ENCODE measurements at regions not wholly inside any gene's neighbourhood (a gene's known extent, or its start where the extent isn't known, plus 50 kb on each side); places are given as distances from the start of the nearest gene placed in this dataset.

DNA sequence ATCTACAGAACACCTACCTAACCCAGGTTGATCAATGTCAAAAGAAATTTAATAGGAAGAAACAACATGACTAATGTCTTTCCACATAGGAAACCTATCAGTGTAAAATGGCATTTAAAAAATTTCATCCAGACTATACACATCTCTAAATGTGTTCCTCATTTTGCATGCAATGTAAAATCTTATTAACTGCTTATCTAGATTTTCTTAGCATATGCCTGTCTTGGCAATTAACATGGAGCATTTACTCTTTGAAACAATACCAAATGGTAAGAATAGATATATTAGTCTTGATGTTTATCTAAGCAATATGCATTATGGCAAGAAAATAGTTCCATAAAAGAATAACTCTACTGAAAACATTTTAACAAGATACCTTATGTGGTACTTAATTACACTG lies 199.8 kb downstream of the TRAM1L1 start:
- POLR2A ChIA-PET, result no interaction called here
- no peaks in the 10 kb centered on the region for H3K9me3 ChIP-seq (ENCODE audit: low read length)
- no peak overlapping the region for H3K27ac Mint-ChIP-seq
- no peaks in the 10 kb centered on the region for H3K4me1 ChIP-seq (ENCODE audit: insufficient read depth, low read length)
- H3K4me3 Mint-ChIP-seq, result no peak overlapping the region
- H3K36me3 Mint-ChIP-seq, result no peaks in the 10 kb centered on the region
- H3K27me3 ChIP-seq (ENCODE audit: insufficient read depth, low read length, poor library complexity, severe bottlenecking), result no peaks in the 10 kb centered on the region
- H3K36me3 ChIP-seq (ENCODE audit: insufficient read depth, low read length), result no peaks in the 10 kb centered on the region
- peaks cover 2 to 16% (median 5%) of the 10 kb centered on the region in 5 donors for H3K9me3 Mint-ChIP-seq
- H3K27ac ChIP-seq (ENCODE audit: low read depth, low read length), result no peak overlapping the region
- no peaks in the 10 kb centered on the region for H3K27me3 Mint-ChIP-seq
- CTCF ChIA-PET, result no interaction called here
- DNase-seq, result no peak
- no peak overlapping the region for H3K4me3 ChIP-seq (ENCODE audit: low read length)
- H3K4me1 Mint-ChIP-seq, result no peaks in the 10 kb centered on the region

DNA sequence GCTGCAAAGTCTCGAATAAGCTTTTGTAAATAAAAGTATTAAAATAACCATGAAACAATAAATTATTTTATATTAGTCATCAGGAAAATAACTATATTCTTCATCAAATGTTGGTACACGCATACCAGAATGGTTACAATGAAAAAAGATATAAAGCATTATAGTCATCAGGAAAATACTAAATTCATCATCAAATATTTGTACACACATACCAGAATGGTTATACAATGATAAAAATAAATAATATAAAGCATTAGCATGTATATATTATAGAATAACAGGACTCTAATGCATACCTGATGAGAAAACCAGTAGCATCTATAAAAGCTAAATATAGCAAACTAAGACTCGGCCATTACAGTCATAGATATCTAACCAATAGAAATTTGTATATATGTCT lies 202.9 kb downstream of the TRAM1L1 start:
- POLR2A ChIA-PET, result no interaction called here
- Mint-ChIP-seq H3K4me3 (no peak overlapping the region), H3K9me3 (peaks cover 0 to 10% (median 5%) of the 10 kb centered on the region in 5 donors), H3K27ac (no peak overlapping the region), H3K4me1 (no peaks in the 10 kb centered on the region), H3K27me3 (no peaks in the 10 kb centered on the region), H3K36me3 (peaks cover 0 to 2% (median 0%) of the 10 kb centered on the region in 3 donors)
- Histone ChIP-seq H3K27ac (ENCODE audit: low read depth, low read length) (no peak overlapping the region), H3K4me3 (ENCODE audit: low read length) (no peak overlapping the region), H3K36me3 (ENCODE audit: insufficient read depth, low read length) (no peaks in the 10 kb centered on the region), H3K4me1 (ENCODE audit: insufficient read depth, low read length) (no peaks in the 10 kb centered on the region), H3K9me3 (ENCODE audit: low read length) (no peaks in the 10 kb centered on the region), H3K27me3 (ENCODE audit: insufficient read depth, low read length, poor library complexity, severe bottlenecking) (no peaks in the 10 kb centered on the region)
- CTCF ChIA-PET, result no interaction called here
- DNase-seq, result no peak

DNA sequence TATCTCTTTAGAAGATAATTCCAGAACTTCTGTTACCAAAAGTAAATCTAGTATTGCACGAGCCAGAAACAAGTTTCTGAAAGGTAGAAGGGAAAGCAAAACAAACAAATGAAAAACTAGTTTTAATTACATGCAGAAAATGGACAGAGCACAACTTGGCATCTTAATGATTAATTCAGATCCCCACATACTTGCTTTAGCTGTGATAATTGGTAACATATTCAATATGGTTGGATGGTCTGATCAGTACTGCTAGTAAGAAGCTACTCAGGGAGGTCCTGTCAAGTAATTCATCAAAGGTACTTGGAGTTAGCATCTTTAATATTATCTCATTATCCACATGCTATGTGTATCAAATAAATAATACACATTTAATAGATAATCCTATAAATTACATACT lies 204.3 kb downstream of the TRAM1L1 start:
- Histone ChIP-seq H3K36me3 (ENCODE audit: insufficient read depth, low read length) (no peaks in the 10 kb centered on the region), H3K27ac (ENCODE audit: low read depth, low read length) (no peak overlapping the region), H3K9me3 (ENCODE audit: low read length) (no peaks in the 10 kb centered on the region), H3K4me3 (ENCODE audit: low read length) (no peak overlapping the region), H3K4me1 (ENCODE audit: insufficient read depth, low read length) (no peaks in the 10 kb centered on the region), H3K27me3 (ENCODE audit: insufficient read depth, low read length, poor library complexity, severe bottlenecking) (no peaks in the 10 kb centered on the region)
- H3K36me3 Mint-ChIP-seq, result peaks cover 0 to 2% (median 0%) of the 10 kb centered on the region in 3 donors
- no peak overlapping the region for H3K27ac Mint-ChIP-seq
- H3K27me3 Mint-ChIP-seq, result no peaks in the 10 kb centered on the region
- CTCF ChIA-PET, result no interaction called here
- H3K4me3 Mint-ChIP-seq, result no peak overlapping the region
- H3K9me3 Mint-ChIP-seq, result peaks cover 0 to 6% (median 5%) of the 10 kb centered on the region in 5 donors
- H3K4me1 Mint-ChIP-seq, result no peaks in the 10 kb centered on the region
- DNase-seq, result no peak
- POLR2A ChIA-PET, result no interaction called here

- H3K4me1 ChIP-seq (ENCODE audit: insufficient read depth, low read length), result no peaks in the 10 kb centered on the region
- POLR2A ChIA-PET, result no interaction called here
- no peaks in the 10 kb centered on the region for H3K27me3 ChIP-seq (ENCODE audit: insufficient read depth, low read length, poor library complexity, severe bottlenecking)
- Mint-ChIP-seq H3K9me3 (peaks cover 0 to 6% (median 5%) of the 10 kb centered on the region in 5 donors), H3K4me3 (no peak overlapping the region), H3K27me3 (no peaks in the 10 kb centered on the region), H3K36me3 (peaks cover 0 to 2% (median 0%) of the 10 kb centered on the region in 3 donors), H3K4me1 (no peaks in the 10 kb centered on the region), H3K27ac (no peak overlapping the region)
- H3K4me3 ChIP-seq (ENCODE audit: low read length), result no peak overlapping the region
- no peak overlapping the region for H3K27ac ChIP-seq (ENCODE audit: low read depth, low read length)
- H3K9me3 ChIP-seq (ENCODE audit: low read length), result no peaks in the 10 kb centered on the region
- CTCF ChIA-PET, result no interaction called here
- H3K36me3 ChIP-seq (ENCODE audit: insufficient read depth, low read length), result no peaks in the 10 kb centered on the region
- DNase-seq, result no peak
These were observed 204.8 kb downstream of the TRAM1L1 start for GRCh38 chr4:116880625-116881024.

- peaks cover 0 to 10% (median 1%) of the 10 kb centered on the region in 5 donors for H3K9me3 Mint-ChIP-seq
- POLR2A ChIA-PET, result no interaction called here
- no peaks in the 10 kb centered on the region for H3K4me1 ChIP-seq (ENCODE audit: insufficient read depth, low read length)
- no peaks in the 10 kb centered on the region for H3K9me3 ChIP-seq (ENCODE audit: low read length)
- H3K36me3 ChIP-seq (ENCODE audit: insufficient read depth, low read length), result no peaks in the 10 kb centered on the region
- H3K4me3 Mint-ChIP-seq, result no peak overlapping the region
- no peak overlapping the region for H3K4me3 ChIP-seq (ENCODE audit: low read length)
- peaks cover 0 to 2% (median 0%) of the 10 kb centered on the region in 3 donors for H3K36me3 Mint-ChIP-seq
- no peak for DNase-seq
- no peaks in the 10 kb centered on the region for H3K27me3 Mint-ChIP-seq
- no peak overlapping the region for H3K27ac ChIP-seq (ENCODE audit: low read depth, low read length)
- CTCF ChIA-PET, result no interaction called here
- H3K27me3 ChIP-seq (ENCODE audit: insufficient read depth, low read length, poor library complexity, severe bottlenecking), result no peaks in the 10 kb centered on the region
- no peak overlapping the region for H3K27ac Mint-ChIP-seq
- H3K4me1 Mint-ChIP-seq, result no peaks in the 10 kb centered on the region
These were observed 207.1 kb downstream of the TRAM1L1 start for GRCh38 chr4:116878280-116878679.

GRCh38 chr4:116877069-116877468 lies 208.3 kb downstream of the TRAM1L1 start:
- CTCF ChIA-PET, result no interaction called here
- no peak overlapping the region for H3K4me3 ChIP-seq (ENCODE audit: low read length)
- H3K4me1 ChIP-seq (ENCODE audit: insufficient read depth, low read length), result no peaks in the 10 kb centered on the region
- H3K9me3 ChIP-seq (ENCODE audit: low read length), result no peaks in the 10 kb centered on the region
- H3K27ac Mint-ChIP-seq, result no peak overlapping the region
- H3K27me3 Mint-ChIP-seq, result no peaks in the 10 kb centered on the region
- POLR2A ChIA-PET, result no interaction called here
- peaks cover 0 to 10% (median 1%) of the 10 kb centered on the region in 5 donors for H3K9me3 Mint-ChIP-seq
- no peaks in the 10 kb centered on the region for H3K36me3 ChIP-seq (ENCODE audit: insufficient read depth, low read length)
- peaks cover 0 to 2% (median 0%) of the 10 kb centered on the region in 3 donors for H3K36me3 Mint-ChIP-seq
- H3K27me3 ChIP-seq (ENCODE audit: insufficient read depth, low read length, poor library complexity, severe bottlenecking), result no peaks in the 10 kb centered on the region
- H3K4me3 Mint-ChIP-seq, result no peak overlapping the region
- DNase-seq, result no peak
- H3K27ac ChIP-seq (ENCODE audit: low read depth, low read length), result no peak overlapping the region
- no peaks in the 10 kb centered on the region for H3K4me1 Mint-ChIP-seq

- no peaks in the 10 kb centered on the region for H3K27me3 Mint-ChIP-seq
- CTCF ChIA-PET, result no interaction called here
- H3K36me3 Mint-ChIP-seq, result no peaks in the 10 kb centered on the region
- H3K4me3 Mint-ChIP-seq, result no peak overlapping the region
- no peaks in the 10 kb centered on the region for H3K27me3 ChIP-seq (ENCODE audit: insufficient read depth, low read length, poor library complexity, severe bottlenecking)
- no peak overlapping the region for H3K27ac Mint-ChIP-seq
- no peak for DNase-seq
- H3K27ac ChIP-seq (ENCODE audit: low read depth, low read length), result no peak overlapping the region
- H3K36me3 ChIP-seq (ENCODE audit: insufficient read depth, low read length), result no peaks in the 10 kb centered on the region
- no peaks in the 10 kb centered on the region for H3K4me1 Mint-ChIP-seq
- peaks cover 0 to 5% (median 3%) of the 10 kb centered on the region in 5 donors for H3K9me3 Mint-ChIP-seq
- no peaks in the 10 kb centered on the region for H3K9me3 ChIP-seq (ENCODE audit: low read length)
- POLR2A ChIA-PET, result no interaction called here
- H3K4me1 ChIP-seq (ENCODE audit: insufficient read depth, low read length), result no peaks in the 10 kb centered on the region
- H3K4me3 ChIP-seq (ENCODE audit: low read length), result no peak overlapping the region
These were observed 212.4 kb downstream of the TRAM1L1 start for GRCh38 chr4:116872941-116873340.

- CTCF ChIA-PET, result no interaction called here
- Histone ChIP-seq H3K27ac (ENCODE audit: low read depth, low read length) (no peak overlapping the region), H3K9me3 (ENCODE audit: low read length) (no peaks in the 10 kb centered on the region), H3K4me3 (ENCODE audit: low read length) (no peak overlapping the region), H3K27me3 (ENCODE audit: insufficient read depth, low read length, poor library complexity, severe bottlenecking) (no peaks in the 10 kb centered on the region), H3K36me3 (ENCODE audit: insufficient read depth, low read length) (no peaks in the 10 kb centered on the region), H3K4me1 (ENCODE audit: insufficient read depth, low read length) (no peaks in the 10 kb centered on the region)
- Mint-ChIP-seq H3K27ac (no peak overlapping the region), H3K36me3 (no peaks in the 10 kb centered on the region), H3K4me3 (no peak overlapping the region), H3K9me3 (peaks cover 0 to 5% (median 3%) of the 10 kb centered on the region in 5 donors), H3K4me1 (no peaks in the 10 kb centered on the region), H3K27me3 (no peaks in the 10 kb centered on the region)
- POLR2A ChIA-PET, result no interaction called here
- no peak for DNase-seq
These were observed 213.1 kb downstream of the TRAM1L1 start for GRCh38 chr4:116872308-116872707.

DNA sequence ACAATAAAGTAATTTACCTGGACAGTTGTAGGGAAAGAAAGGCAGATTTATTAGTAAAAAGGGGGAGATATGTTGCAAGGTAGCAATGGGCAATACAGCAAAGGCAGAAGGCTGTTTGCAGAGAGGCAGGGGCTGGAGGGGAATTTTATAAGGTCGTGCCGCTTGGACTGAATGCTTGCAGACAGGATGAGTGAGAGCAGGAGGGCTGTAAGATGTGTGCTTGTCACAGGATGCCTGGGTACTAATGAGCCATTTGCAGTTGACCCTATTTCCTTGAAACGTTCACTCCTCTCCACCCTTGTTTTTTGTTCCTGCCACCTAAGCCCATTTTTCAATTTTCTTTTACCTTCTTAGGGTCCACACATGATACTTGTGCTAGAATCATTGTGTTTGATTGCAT lies 214.7 kb downstream of the TRAM1L1 start:
- H3K4me3 ChIP-seq (ENCODE audit: low read length), result no peak overlapping the region
- no peaks in the 10 kb centered on the region for H3K4me1 ChIP-seq (ENCODE audit: insufficient read depth, low read length)
- H3K9me3 Mint-ChIP-seq, result peaks cover 0 to 6% (median 3%) of the 10 kb centered on the region in 5 donors
- H3K4me3 Mint-ChIP-seq, result no peak overlapping the region
- no peaks in the 10 kb centered on the region for H3K36me3 ChIP-seq (ENCODE audit: insufficient read depth, low read length)
- ChIA-PET CTCF (no interaction called here), POLR2A (no interaction called here)
- no peaks in the 10 kb centered on the region for H3K36me3 Mint-ChIP-seq
- H3K4me1 Mint-ChIP-seq, result no peaks in the 10 kb centered on the region
- no peaks in the 10 kb centered on the region for H3K27me3 Mint-ChIP-seq
- no peaks in the 10 kb centered on the region for H3K27me3 ChIP-seq (ENCODE audit: insufficient read depth, low read length, poor library complexity, severe bottlenecking)
- H3K27ac Mint-ChIP-seq, result no peak overlapping the region
- H3K9me3 ChIP-seq (ENCODE audit: low read length), result no peaks in the 10 kb centered on the region
- no peak overlapping the region for H3K27ac ChIP-seq (ENCODE audit: low read depth, low read length)
- no peak for DNase-seq
